Right kidney (tissue), 1 donor: ENCODE measurements at regions not wholly inside any gene's neighbourhood (a gene's known extent, or its start where the extent isn't known, plus 50 kb on each side); places are given as distances from the start of the nearest gene placed in this dataset.
"Not testable (repeated sequence)": the region's sequence is repeated elsewhere in the genome, so short reads cannot be mapped to it uniquely, and the experiment has no call there.

Source experiments
- DNase-seq: peaks from one replicate; pipeline ENCODE4 v3.0.0-alpha.2; 2016

DNA sequence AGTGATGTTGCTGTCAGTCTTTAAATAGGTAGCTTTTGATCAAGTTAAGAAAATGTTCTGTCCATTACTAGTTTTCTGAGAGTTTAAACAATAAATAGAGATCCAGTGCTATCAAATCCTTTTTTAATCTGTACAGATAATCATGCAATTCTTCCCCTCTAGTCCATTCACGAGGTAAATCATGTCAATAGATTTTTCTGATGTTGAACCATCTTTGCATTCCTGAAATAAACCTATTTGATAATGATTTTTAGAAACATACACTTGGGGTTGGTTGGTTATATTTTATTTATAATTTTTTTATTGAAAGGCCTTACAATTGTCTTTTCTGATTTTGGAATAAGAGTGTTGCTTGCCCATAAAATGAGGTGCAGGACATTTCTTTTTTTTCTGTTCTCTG lies 95.0 kb downstream of the FAM53A start:
- no peak for DNase-seq

DNA sequence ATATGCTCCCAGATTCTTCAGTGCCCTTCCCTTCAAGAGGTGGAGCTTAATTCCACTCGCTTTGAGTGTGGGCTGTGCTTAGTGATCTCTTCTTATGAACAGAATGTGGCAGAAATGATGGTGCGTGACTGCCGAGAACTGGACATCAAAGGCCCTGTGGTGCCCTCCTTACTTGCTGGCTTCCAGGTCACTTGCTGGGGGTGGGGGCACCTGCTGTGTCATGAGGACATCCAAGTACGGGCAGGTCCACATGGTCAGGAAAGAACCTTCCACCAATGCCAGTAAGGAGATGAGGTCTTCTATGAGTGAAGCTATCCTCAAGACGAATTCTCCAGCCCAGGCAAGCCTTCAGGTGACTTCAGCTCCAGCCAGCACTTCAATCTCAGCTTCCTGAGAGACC lies 95.8 kb downstream of the FAM53A start:
- no peak for DNase-seq

DNA sequence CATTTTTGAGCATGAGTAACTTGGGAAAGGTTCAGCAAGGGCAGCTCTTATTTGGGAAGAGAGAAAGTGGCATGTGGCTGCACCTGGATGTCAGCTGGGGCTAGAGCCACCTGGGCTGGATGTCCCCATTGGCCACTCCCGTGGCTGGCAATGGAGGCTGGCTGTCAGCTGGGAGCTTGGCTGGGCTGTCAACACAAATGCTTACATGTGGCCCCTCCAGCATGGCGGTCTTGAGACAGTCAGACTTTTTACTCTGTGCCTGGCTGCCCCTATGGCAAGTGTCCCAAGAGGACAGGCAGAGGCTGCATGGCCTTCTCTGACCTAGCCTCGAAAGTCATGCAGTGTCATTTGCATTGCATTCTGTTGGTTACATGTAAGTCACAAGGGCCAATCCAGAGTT lies 99.6 kb downstream of the FAM53A start:
- no peak for DNase-seq

DNA sequence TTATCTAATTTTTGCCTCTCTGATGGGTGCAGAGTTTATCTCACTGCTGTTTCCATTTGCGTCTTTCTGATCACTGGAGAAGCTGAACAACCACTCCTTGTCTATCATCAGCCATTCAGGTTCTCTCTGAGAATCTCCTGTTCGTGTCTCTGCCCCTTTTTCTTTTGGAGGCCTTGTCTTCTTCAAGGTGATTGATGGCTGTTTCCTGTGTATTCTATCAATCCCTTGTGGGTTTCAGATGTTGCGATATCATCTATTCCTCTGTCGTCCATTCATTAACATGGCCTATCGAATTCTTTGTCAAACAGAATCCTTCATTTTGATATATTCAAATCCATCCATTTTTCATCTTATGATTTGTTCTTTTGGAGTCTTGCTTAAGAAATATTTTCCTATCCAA lies 100.3 kb downstream of the FAM53A start:
- DNase-seq = no peak

DNA sequence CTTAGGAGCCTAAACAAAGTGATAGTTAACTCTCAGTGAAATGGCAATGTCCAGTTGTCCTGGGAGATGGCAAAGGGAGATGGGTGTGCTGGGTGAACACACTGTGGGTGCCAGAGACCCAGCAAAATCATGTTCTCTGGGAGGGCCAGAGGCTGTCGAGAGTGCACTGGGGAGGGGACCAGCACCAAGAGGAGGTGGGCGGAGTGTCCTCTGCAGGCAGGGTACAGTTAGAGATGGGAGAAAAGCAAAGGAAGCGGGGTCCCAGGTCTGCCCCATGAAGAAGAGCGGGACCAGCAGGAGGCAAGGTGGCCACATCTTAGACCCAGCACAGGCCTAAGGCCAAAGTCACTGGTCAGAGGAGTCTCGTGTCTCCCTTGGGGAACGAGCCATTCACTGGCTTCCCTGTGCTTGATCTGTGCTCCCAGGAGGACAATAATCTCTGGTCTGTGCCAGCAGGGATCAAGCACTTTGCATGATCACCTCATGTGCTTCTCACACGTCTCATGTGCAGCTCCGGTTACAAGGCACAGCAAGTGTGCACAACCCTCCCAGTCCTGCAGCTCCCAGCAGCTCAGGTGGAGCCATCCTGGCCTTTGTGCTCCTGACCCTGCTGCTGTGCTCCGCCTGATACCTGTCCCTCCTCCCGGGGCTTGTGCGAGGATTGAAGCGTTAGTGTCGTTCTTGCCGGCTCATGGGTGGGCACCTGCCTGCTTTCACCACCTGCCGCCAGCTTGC lies 100.9 kb downstream of the FAM53A start:
- DNase-seq = no peak

DNA sequence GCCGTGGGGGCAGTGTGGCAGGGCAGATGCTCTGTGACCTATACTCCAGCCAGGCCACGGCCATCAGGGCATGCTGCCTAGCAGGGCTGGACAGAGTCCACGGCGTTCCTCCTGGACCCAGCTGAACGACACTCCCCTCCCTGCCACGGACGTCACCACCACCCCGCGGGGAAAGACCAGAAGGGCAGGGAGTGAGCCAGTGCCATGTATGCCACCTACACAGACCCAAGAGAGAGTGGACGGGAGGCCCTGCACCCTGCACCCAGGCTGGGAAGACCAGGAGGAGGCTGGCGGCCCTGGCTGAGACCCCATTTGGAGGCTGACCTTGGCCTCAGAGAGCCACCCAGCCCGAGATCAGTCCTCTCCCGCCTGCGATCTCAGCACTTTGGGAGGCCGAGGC lies 101.9 kb downstream of the FAM53A start:
- DNase-seq = no peak

DNA sequence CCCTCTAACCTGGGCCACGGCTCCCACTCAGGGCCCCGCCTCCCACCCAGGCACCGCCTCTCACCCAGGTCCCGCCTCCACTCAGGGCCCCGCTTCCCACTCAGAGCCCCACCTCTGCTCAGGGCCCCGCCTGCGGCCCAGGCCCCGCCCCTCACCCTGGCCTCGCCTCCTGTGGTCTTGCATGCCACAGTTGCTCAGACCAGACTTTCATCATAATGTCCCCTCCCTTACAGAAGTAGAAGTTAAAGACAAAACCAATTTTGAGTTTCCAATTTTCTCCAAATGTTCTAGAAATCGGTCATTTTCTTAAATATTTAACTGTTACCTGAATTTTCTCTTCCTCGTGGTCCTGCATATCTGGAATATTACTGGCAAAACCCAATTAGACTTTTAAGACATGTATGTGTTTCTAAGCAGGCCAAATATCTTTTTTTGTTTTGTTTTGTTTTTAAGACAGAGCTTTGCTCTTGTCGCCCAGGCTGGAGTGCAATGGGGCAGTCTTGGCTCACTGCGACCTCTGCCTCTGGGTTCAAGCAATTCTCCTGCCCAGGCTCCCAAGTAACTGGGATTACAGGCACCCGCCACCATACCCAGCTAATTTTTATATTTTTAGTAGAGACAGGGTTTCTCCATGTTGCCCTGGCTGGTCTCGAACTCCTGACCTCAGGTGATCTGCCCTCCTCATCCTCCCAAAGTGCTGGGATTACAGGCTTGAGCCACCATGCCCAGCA lies 102.8 kb downstream of the FAM53A start:
- not testable (repeated sequence) for DNase-seq

DNA sequence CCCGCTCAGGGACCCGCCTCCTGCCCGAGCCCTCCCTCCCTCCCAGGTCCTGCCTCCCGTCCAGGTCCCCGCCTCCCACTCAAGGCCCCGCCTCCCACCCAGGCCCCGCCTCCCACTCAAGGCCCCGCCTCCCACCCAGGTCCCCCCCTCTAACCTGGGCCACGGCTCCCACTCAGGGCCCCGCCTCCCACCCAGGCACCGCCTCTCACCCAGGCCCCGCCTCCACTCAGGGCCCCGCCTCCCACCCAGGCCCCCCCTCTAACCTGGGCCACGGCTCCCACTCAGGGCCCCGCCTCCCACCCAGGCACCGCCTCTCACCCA lies 103.5 kb downstream of the FAM53A start:
- not testable (repeated sequence) for DNase-seq

DNA sequence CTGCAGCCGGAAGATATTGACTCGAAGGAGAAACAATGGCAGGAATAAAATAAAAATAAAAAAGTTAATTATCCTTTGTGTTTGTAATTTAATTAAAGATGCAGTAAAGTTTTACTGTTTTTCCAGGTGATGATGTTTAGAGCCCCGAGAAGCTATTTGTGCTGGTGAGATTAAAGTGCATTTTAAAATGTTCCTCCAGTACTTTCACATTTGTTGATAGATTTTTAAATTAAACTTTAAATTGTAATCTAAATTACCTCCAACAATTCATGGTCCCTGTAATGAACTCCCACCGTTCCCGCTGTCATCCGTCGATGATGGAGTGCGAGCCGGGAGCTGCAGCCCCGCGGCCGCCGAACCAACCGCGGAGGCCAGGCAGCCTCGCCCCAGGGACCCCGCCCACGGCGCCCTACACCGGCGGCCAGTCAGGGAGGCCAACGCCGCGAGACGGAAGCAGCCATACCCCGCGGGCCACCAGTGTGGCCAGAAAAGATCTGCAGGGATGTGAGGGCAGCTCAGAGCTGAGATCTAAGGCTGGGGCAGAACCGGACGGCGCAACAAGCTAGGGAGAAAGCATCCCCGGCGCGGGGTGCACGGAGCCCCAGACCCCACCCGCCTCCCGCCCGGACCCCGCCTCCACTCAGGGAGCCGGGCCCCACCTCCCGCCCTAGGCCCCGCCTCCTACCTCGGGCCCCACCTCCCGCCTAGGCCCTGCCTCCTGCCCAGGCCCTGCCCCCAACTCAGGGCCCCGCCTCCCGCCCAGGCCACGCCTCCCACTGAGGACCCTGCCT lies 104.0 kb downstream of the FAM53A start:
- no peak for DNase-seq

DNA sequence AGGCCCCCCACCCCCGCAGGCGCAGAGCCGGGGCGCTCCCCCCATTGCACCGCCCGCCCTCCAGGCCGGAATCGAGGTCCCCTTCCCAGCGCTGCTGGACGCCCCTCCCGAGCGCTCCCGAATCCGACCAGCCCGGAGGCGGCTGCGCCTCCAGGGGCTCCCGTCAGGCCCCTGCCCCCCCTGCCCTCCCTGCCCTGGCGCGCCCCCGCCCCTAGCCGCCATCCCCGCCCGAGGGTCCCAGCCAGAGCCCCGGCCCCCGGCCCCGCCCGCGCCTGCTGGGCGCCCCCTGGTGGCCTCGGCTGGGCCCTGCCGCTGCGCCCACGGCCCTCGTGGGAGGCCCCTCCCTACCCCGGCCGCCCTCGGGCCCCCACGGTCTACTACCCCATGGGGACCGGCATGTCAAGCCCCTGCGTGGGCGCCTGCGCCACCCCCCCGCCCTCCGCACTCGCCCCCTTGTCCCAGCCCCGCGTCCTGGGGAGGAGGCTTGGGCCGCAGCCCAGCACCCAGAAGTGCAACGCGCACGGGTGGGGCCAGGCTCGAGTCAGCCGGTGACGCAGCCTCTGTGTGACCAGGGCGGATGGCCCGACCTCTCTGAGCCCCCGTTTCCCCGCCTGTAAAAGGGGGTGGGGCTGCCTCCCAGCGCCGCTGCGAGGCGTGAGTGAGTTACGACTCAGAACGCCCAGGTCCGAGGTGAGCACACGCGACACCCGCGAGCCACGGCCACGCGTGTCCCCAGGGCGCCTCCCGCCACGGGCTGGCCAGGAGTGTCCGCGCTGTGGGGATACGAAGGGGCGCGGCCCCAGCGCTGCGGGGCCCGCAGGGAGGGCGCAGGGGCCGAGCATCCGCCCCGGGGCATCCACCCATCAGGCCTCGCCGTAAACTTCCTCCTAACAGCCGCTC lies 104.9 kb downstream of the FAM53A start:
- peak; percentile 58 for DNase-seq

DNA sequence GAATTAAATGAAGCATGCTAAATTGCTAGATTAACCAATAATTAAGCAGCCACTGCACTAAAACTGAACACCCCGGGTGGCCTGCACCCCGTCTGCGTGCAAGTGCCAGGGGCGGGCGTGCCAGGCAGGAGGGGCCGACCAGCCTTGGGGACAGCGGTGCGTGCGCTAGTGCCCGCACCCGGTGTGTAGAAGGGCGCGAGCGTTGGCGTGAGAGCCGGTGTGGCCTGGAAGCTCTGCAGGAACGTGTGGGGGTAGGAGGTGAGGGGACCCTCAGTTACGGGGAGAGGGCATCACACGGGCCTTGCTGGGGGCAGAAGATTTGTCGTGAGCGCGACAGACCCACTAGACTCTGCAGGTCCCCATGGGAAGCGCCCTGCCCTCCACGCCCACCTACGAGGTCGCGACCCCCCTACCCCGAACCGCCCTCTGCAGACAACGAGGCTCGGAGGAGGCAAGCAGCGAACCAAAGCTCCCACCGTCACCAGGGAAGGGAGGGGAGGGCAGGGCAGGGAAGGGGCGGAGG lies 105.8 kb downstream of the FAM53A start:
- DNase-seq = no peak

DNA sequence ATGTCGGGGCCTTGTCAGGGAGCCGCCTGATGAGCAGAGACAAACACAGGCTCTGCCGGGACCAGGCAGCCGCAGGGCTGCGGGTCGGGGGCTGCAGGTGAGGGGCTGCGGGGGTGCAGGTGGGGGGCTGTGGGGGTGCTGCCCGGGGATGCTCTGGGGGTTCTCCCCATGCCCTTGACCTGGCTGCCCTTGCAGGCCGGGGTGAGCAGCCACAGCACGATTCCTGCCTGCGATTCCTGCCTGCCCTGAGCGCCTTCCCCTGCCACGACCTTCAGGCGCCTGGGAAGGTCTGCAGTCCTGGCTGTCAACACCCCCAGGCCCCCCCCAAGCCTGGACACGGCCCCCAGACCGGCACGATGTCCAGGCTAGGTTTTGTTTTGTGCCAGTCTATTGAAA lies 106.3 kb downstream of the FAM53A start:
- no peak for DNase-seq

DNA sequence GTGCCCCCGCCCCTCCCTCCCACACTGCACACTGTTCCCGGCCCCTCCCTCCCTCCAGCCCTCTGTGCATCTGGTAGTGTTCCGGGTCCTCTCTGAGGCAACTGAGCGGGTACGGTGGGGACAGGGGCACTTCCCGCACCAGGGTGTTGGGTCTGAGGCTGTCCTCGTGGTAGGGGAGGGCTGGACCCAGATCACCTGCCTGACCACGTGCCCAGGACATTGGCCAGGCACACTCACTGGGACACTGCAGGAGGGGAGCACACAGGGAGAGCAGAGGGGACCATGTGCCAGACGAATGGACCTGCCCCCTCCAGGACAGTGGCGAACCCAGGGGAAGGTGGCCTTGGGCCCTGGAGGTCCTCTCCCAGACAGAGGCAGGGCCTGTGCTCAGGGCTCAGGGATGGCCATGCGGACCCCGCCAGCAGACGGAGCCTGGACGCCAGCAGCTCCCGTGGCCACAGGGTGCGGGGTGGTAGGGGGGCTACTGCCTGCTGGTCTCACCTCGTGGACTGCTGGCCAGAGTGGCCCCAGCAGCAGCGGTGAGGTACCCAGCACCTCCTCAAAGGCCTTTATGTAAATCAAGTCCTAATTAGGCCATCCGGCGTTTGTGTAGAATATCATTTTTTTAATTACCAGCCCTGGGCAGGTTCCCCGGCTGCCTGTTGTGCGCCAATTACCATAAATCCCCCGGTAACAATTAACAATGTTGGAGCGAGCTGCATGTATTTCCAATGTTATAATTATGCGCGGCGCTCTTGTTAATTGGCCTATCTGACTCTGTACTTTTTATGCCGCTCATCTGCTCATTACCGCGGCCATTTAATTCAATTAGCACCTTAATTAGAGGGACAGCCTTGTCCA lies 106.9 kb downstream of the FAM53A start:
- DNase-seq = no peak

DNA sequence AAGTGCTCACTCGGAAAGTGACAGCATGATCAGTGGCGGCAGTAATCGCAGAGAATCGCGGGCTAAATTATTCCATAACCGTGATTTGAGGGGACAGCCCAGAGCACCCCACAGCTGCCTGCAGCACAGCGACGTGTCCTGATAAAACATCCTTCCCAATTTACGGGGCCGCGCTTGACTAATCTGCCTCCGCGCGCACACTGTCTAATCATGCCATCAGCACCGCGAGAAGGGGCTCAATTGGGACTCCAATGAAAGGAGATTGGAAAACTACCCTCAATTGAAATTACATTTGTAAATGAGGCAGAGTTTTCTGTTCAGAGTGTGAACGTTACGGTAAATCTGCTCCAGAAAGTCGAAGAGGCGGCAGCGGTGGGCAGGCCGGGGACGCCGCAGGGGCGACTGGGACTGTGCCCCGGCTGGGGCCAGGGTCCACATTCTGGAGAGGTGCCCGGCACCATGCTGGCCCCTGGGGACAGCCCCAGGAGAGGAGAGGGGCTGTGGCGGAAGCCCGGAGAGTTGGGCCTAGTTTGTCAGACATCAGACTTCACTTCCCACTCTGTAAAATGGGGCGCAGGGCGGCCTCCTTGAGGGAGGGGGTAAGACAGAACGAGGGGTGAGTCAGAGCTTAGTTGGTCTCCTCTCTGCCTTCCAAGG lies 107.7 kb downstream of the FAM53A start:
- DNase-seq = no peak

DNA sequence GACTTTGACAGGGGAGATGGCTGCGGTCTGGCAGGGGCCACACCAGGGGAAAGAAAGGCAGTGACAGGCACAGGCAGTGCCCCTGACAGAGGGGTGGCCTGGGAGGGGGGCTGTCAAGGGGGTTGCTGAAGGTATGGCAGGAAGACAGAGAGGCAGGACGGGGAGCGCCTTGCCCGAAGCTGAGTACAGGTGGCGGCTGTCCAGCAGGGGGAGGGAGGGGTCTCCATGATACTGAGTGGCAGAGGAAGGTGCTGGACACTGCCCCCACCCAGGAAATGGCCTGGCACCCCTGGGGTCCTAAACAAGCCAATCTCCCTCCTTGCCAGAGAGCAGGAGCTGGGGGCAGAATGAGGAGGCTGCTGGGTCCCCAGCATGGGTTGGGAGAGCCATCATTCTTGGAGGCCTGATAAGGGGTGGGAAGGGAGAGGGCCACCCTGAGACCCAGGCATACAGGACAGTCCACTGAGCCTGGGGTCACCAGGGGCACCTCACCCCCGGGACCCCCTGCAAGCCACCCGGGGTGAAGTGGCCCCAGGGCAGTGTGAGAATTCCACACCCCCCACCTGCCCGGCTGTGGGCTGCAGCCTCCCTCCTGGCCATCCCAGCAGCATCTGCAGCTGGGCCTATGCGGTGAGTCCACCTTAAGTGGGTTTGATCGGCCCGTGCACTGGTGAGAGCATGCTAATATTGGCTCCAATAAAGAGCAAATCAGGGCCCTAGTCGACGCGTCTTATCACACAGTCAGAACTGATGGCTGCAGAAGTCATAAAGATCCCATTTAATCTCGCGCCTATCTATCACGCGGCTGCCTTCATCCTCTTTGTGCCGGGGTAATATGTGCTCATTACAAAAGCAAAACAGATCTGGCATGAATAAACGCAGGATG lies 108.5 kb downstream of the FAM53A start:
- no peak for DNase-seq

DNA sequence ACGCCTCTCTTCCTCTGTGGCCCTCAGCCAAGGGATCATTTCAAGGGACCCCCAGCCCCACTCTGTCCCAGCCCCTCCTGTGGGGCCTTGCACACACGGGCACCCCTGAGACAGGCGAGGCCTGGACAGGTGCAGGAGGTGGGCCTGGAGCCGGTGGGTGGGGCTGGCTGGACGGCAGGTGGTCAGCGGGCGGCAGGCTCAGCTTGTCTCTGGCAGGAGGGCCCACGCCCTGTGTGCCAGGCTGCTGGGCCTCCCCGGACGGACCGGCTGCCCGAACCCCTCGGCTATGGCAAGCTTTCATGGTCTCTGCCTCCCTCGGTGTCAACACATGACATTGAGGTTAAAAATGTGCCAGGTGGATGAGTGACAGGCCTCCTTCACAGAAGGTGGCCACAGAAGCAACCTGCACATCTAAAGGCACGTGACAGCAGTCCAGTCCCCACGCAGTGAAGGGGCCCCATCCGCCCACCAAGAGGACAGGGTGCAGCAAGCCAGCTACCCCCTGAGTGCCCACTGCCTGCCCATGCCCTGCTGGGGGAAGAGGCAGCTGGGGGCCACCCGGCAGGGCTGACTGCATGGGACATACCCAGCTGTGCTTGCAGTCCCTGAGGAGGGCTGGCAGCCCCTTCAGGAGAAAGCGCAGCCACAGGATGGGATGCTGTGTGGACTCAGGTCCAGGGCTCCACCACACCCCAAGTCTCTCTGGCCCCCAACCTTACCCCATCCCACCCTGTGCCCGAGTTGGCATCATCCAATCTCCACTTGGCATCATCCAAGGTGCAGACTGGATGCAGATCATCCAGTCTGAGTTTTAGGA lies 109.3 kb downstream of the FAM53A start:
- DNase-seq = no peak

DNA sequence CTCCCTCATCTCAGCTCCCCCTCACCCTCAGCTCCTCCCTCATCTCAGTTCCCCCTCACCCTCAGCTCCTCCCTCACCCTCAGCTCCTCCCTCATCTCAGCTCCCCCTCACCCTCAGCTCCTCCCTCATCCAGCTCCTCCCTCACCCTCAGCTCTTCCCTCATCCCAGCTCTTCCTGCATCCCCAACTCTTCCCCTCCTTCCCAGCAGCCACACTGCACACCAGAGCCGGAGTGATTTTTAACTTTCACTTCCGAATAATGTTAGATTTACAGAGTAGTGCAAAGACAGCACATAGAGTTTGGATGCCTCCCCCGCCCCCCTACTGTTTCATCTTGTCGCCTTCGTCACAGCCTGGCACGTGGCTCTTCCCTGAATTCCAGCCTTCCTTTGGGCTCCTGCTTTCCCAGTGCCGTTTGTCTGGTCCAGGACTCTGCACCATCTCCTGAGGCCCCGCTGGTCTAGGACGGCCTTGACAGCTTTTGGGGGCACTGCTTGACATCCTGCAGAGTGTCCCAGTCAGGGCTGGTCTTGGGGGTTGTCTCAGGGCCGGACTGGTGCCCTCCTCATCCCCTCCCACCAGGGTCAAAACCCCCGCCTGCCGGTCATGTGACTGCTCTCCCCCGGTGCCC lies 110.2 kb downstream of the FAM53A start:
- no peak for DNase-seq
